ENCODE measurements at regions not wholly inside any gene's neighbourhood (a gene's known extent, or its start where the extent isn't known, plus 50 kb on each side); places are given as distances from the start of the nearest gene placed in this dataset.

GRCh38 chr3:153232851-153233271 is 70.8 kb downstream of the RAP2B start:
- intact Hi-C loops (cut with micrococcal nuclease; ENCODE audit: unreplicated experiment), result no loop called here
- ChIA-PET CTCF (ENCODE audit: unreplicated experiment) (no interaction called here), POLR2A (interaction anchor here (0.7 kb wide), 1 partner anchor 55 kb away, joined by 3 read pairs; no protein-coding TSS in a partner anchor)
- no peaks in the 10 kb centered on the region for H3K79me2 ChIP-seq (ENCODE audit: insufficient read depth, low read depth, low read length)
- H2AFZ ChIP-seq (ENCODE audit: low read length), result no peak overlapping the region
- no peaks in the 10 kb centered on the region for H3K4me1 ChIP-seq (ENCODE audit: insufficient read depth, low read length, poor library complexity, severe bottlenecking)
- no peaks in the 10 kb centered on the region for H3K36me3 ChIP-seq (ENCODE audit: insufficient read depth, low read length)
- H3K4me3 ChIP-seq (ENCODE audit: low read depth, low read length, poor library complexity, severe bottlenecking), result no peak overlapping the region
- no TSS peak for BruUV-seq (replicated peaks)
- no peak overlapping the region for H3K27ac ChIP-seq (ENCODE audit: low read depth, low read length, poor library complexity, severe bottlenecking)
- TF ChIP-seq EZH2phosphoT487 (IDR thresholded peaks at IDR 0.05; ENCODE audit: borderline replicate concordance, low read depth, low read length) (no peak), CTCF (conservative IDR thresholded peaks at IDR 0.05; ENCODE audit: low read length) (no peak)
- H4K20me1 ChIP-seq (ENCODE audit: insufficient read depth, low read length), result no peaks in the 10 kb centered on the region
- H3K4me2 ChIP-seq (ENCODE audit: low read length), result no peak overlapping the region
- H3K9me2 ChIP-seq (ENCODE audit: insufficient read depth, low read length), result no peaks in the 10 kb centered on the region
- H3K9me3 ChIP-seq (ENCODE audit: low read length), result no peaks in the 10 kb centered on the region
- no peak for DNase-seq (ENCODE audit: low spot score)

- intact Hi-C loops (cut with micrococcal nuclease; ENCODE audit: unreplicated experiment), result no loop called here
- no TSS peak for BruUV-seq (replicated peaks)
- Histone ChIP-seq H3K4me1 (ENCODE audit: insufficient read depth, low read length, poor library complexity, severe bottlenecking) (no peaks in the 10 kb centered on the region), H3K9me2 (ENCODE audit: insufficient read depth, low read length) (no peaks in the 10 kb centered on the region), H4K20me1 (ENCODE audit: insufficient read depth, low read length) (no peaks in the 10 kb centered on the region), H3K36me3 (ENCODE audit: insufficient read depth, low read length) (no peaks in the 10 kb centered on the region), H3K79me2 (ENCODE audit: insufficient read depth, low read depth, low read length) (no peaks in the 10 kb centered on the region), H3K4me3 (ENCODE audit: low read depth, low read length, poor library complexity, severe bottlenecking) (no peak overlapping the region), H3K27ac (ENCODE audit: low read depth, low read length, poor library complexity, severe bottlenecking) (no peak overlapping the region), H3K4me2 (ENCODE audit: low read length) (no peak overlapping the region), H3K9me3 (ENCODE audit: low read length) (no peaks in the 10 kb centered on the region), H2AFZ (ENCODE audit: low read length) (no peak overlapping the region)
- ChIA-PET POLR2A (no interaction called here), CTCF (ENCODE audit: unreplicated experiment) (no interaction called here)
- DNase-seq (ENCODE audit: low spot score), result no peak
- no peak for TF ChIP-seq EZH2phosphoT487 (IDR thresholded peaks at IDR 0.05; ENCODE audit: borderline replicate concordance, low read depth, low read length)
- no peak for TF ChIP-seq CTCF (conservative IDR thresholded peaks at IDR 0.05; ENCODE audit: low read length)
These were observed 72.0 kb downstream of the RAP2B start for GRCh38 chr3:153233986-153234385.

GRCh38 chr3:153242896-153243295 is 80.9 kb downstream of the RAP2B start:
- Histone ChIP-seq H2AFZ (ENCODE audit: low read length) (no peak overlapping the region), H3K27ac (ENCODE audit: low read depth, low read length, poor library complexity, severe bottlenecking) (no peak overlapping the region), H3K4me2 (ENCODE audit: low read length) (no peak overlapping the region), H4K20me1 (ENCODE audit: insufficient read depth, low read length) (no peaks in the 10 kb centered on the region), H3K79me2 (ENCODE audit: insufficient read depth, low read depth, low read length) (no peaks in the 10 kb centered on the region), H3K9me3 (ENCODE audit: low read length) (no peaks in the 10 kb centered on the region), H3K4me3 (ENCODE audit: low read depth, low read length, poor library complexity, severe bottlenecking) (no peak overlapping the region), H3K36me3 (ENCODE audit: insufficient read depth, low read length) (no peaks in the 10 kb centered on the region), H3K9me2 (ENCODE audit: insufficient read depth, low read length) (no peaks in the 10 kb centered on the region), H3K4me1 (ENCODE audit: insufficient read depth, low read length, poor library complexity, severe bottlenecking) (no peaks in the 10 kb centered on the region)
- DNase-seq (ENCODE audit: low spot score), result no peak
- BruUV-seq (replicated peaks), result no TSS peak
- POLR2A ChIA-PET, result no interaction called here
- intact Hi-C loops (cut with micrococcal nuclease; ENCODE audit: unreplicated experiment), result no loop called here
- CTCF ChIA-PET (ENCODE audit: unreplicated experiment), result no interaction called here
- TF ChIP-seq CTCF (conservative IDR thresholded peaks at IDR 0.05; ENCODE audit: low read length), result no peak
- no peak for TF ChIP-seq EZH2phosphoT487 (IDR thresholded peaks at IDR 0.05; ENCODE audit: borderline replicate concordance, low read depth, low read length)
